Activated T-cell treated with anti-CD3 and anti-CD28 coated beads for 4 hours (primary cell): ENCODE measurements at regions not wholly inside any gene's neighbourhood (a gene's known extent, or its start where the extent isn't known, plus 50 kb on each side); places are given as distances from the start of the nearest gene placed in this dataset.
"Not testable (repeated sequence)": the region's sequence is repeated elsewhere in the genome, so short reads cannot be mapped to it uniquely, and the experiment has no call there.

Experiments
- DNase-seq: peaks from one replicate; pipeline ENCODE4 v3.0.0-alpha.2; 2020

DNA sequence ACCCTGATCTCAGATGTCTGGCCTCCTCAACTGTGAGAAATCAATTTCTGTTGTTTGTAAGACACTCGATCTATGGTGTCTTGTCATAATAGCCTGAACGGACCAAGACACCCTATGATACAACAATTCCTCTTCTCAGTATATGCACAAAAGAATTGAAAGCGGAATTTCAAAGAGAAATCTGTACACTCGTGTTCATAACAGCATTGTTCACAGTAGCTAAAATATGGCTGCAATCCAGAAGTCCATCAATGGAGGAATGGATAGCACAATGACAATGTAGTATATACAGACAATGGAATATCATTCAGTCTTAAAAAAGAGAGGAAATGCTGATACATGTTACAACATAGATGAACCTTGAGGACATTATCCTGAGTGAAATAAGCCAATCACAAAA is 354.6 kb downstream of the SFMBT2 start:
- DNase-seq = no peak

- DNase-seq = no peak
Observed at GRCh38 chr10:7054915-7055314, 355.9 kb downstream of the SFMBT2 start.

GRCh38 chr10:7053195-7053594 is 357.6 kb downstream of the SFMBT2 start:
- no peak for DNase-seq

GRCh38 chr10:7050024-7050423 is 360.8 kb downstream of the SFMBT2 start:
- DNase-seq = not testable (repeated sequence)

DNA sequence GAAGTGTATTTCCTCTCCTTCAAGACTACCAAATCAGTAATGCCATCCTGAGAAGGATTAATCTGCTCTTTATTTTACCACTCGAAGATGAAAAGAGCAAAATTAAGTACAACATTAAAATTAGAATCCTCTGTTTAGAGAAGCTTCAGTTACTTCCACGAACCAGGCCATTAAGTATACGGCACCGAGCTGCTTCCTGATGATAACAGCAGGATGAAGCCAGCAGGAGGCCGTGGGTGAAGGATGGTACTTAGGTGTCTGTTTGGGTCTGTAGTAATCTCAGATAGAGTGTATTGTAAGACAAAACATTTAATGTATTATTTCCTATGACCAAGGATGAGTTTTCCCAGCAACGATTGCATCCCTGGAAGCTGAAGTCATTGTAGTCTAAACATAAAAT is 362.8 kb downstream of the SFMBT2 start:
- no peak for DNase-seq

GRCh38 chr10:7046615-7047014 is 364.2 kb downstream of the SFMBT2 start:
- no peak for DNase-seq

- DNase-seq = no peak
Observed at GRCh38 chr10:7045891-7046599, 364.8 kb downstream of the SFMBT2 start.

DNA sequence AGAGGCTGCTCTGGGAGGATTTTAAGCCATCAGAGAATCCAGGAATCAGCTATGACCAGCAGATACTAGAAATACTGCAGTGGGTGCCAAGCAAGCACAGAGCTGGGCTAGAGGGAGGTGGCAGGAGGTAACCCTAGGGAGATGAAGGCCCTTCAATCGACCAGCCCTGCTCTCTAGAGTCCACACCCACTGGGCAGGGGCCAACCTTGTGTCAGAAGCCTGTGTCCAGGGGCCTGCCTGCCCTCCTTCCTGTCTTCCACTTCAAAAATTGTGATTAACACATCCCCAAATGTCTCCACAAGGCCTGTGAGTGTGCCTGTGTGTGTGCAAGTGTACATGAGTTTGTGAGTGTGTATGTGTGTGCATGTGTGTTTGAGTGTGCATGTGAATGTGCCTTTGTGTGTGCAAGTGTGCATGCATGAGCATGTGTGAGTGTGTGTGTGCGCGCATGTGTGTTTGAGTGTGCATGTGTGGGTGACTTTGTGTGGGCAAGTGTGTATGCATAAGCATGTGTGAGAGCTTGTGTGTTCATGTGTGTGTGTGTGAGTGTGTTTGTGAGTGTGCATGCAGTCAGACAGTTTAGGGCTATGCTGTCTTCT is 367.7 kb downstream of the SFMBT2 start:
- no peak for DNase-seq

GRCh38 chr10:7042419-7043054 is 368.3 kb downstream of the SFMBT2 start:
- no peak for DNase-seq

- DNase-seq = no peak
Observed at GRCh38 chr10:7042000-7042399, 368.8 kb downstream of the SFMBT2 start.

- no peak for DNase-seq
Observed at GRCh38 chr10:7040681-7041080, 370.2 kb downstream of the SFMBT2 start.

DNA sequence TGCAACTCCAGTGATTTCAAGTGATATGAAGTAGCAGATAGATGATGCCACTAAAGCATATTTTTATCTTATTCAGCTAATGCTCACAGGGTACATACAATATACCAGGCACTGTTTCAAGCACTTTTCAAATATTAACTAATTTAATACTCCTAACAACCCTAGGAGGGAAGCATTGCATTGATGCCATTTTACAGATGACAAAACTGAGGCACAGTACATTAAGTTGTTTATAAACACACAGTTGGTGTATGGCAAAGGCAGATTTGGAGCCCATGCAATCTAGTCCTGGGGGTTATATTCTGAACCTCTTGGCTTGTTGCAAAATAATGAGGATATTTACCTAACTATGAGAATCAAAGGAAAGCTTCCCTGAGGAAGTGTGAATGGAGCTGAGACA is 371.0 kb downstream of the SFMBT2 start:
- no peak for DNase-seq

DNA sequence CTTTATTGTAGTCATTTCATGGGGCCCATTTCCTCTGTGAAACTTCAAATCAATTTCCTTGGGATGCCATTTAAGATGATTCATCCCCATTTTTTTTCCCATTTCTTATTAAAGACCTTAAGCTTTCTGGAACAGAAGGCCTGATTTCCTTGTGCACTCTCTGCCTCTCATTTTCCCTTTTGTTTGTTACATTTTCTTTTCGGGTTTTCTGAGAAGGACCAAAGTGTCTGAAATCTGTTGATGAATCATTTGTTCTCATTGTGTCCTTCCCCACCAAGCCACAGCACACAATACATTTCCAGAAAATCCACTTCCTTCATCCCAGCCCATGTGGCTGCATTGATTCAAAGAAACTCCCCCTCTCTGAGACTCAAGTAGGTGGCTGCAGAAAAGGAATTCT is 372.4 kb downstream of the SFMBT2 start:
- no peak for DNase-seq

- not testable (repeated sequence) for DNase-seq
Observed at GRCh38 chr10:7037434-7037833, 373.4 kb downstream of the SFMBT2 start.

DNA sequence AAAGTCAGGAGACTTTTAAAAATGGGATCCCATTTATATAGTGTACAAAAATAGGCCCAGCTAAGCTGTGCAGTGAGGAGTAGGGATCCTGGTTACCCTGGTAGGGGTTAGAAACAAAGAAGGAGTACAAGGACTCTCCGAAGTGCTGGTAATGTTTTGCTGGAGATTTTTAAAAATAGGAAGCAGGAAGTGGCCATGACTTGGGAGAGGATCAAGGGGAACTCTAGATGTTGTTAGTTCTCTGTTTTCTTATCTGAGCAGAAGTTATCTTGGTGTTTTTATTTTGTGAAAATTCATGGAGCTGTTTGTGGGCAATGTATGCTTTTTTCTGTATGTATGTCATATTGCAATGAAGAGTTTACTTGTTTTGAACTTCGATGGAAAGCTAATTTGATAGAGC is 373.9 kb downstream of the SFMBT2 start:
- no peak for DNase-seq

DNA sequence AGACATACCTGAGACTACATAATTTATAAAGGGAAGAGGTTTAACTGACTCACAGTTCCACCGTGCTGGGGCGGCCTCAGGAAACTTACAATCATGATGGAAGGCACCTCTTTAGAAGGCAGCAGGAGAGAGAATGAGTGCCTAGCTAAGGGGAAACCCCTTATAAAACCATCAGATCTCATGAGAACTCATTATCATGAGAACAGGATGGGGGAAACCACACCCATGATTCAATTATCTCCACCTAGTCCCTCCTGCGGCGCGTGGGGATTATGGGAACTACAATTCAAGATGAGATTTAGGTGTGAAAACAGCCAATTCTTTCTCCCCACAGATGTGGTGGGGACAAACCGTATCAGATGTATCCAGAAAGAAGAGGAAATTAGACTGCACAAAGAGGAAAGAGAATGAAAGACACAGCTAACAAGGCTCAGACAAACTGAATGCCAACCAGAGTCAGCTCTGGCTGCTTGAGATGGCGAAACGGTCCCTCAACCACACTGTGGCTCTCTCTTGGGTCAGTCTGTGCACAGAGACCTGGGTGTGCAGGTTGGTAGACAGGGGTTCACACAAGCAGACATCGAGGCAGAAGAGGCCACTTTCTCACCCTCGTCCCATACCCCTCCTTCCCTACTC is 375.6 kb downstream of the SFMBT2 start:
- DNase-seq = peak; percentile 12

- DNase-seq = no peak
Observed at GRCh38 chr10:7033031-7033430, 377.8 kb downstream of the SFMBT2 start.

- DNase-seq = no peak
Observed at GRCh38 chr10:7030134-7030855, 380.5 kb downstream of the SFMBT2 start.

DNA sequence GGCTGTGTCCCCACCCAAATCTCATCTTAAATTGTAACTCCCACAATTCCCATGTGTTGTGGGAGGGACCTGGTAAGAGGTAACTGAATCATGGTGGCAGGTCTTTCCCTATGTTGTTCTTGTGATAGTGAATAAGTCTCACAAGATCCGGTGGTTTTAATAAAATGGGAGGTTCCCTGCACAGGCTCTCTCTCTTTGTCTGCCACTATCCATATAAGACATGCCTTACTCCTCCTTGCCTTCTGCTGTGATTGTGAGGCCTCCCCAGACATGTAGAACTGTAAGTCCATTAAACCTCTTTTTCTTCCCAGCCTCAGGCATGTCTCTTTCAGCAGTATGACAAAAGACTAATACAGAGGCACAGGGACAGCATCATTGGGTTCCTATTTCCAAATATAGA is 381.2 kb downstream of the SFMBT2 start:
- no peak for DNase-seq

- DNase-seq = no peak
Observed at GRCh38 chr10:7028809-7029166, 382.0 kb downstream of the SFMBT2 start.

DNA sequence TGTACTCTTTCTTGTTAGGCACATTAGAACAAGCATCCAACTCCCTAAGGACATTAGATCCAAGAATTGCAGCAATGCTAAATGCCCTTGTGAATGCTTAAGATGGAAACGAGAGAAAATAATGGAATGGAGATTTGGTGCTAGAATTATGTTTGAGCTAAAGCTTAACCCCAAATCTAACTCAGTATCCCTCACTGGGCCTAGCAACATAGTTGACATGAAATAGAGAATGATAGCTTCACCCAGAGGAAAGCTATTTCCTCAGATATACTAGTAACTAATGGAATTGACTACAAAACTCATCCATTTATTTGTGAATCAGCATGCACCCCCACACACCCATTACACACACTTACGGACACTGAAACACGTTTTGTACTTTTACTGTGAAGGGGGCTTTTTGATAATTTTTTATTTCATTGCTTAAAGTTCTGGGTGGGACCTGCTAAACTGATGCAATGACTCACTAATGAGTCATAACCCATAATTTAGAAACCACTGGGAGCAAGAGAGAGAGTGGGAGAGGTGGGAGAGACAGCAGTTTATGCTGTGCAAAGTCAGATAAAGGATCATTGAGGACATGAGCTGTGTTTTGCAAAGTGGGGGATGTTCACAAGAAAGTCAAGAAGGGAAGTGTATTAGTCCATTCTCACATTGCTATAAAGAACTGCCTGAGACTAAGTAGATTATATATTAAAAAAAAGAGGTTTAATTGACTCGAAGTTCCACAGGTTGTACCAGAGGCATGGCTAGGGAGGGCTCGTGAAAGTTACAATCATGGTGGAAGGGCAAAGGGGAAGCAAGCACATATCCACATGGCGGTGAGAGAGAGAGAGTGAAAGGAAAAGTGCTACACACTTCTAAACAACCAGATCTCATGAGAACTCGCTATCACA is 382.7 kb downstream of the SFMBT2 start:
- no peak for DNase-seq

DNA sequence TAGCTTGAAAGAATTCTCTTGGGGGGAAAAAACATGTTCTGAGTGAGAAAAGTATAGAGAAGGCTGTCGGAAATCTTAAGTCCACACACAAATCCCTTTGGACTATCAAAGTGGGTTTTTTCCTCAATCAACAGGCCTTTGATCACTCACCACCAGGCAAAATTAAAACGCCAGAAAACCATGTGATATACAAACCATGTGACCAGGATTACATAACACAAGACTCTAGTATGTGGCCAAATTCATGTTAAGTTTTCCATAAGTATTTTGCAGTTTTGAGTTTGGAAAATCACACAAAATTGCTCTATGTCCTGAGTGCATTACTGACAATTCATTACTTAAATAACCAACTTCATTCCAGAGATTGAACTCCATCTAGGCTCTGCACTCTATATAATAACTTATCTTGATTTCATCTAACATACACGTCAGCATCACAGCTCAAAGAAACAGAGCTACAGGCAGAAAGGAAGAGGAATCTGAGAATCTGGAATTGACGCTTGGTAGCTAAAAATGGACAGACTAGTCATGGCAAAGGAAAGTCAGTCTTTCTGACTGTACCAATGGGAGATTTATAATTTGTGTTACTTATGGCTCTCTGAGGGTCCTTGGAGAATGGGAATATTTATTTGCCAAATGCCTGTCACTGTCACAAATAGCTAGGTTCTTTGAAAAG is 383.5 kb downstream of the SFMBT2 start:
- DNase-seq = no peak
